GM12878 (cell line): ENCODE measurements at regions not wholly inside any gene's neighbourhood (a gene's known extent, or its start where the extent isn't known, plus 50 kb on each side); places are given as distances from the start of the nearest gene placed in this dataset.

ENCODE experiments used
- BACH1 ChIP-seq: fragments of 450-650 bp; IDR thresholded peaks from 2 replicates; pipeline ENCODE4 v1.6.1; 2017; ENCODE audit warnings: mild to moderate bottlenecking, borderline replicate concordance
- CREM ChIP-seq: IDR thresholded peaks from 2 replicates; pipeline ENCODE4 v1.6.1; 2014; ENCODE audit warnings: antibody characterized with exemption, low read depth
- SMARCA5 ChIP-seq: fragments of 450-650 bp; IDR thresholded peaks from 2 replicates; pipeline ENCODE4 v1.6.1; 2017; ENCODE audit warnings: mild to moderate bottlenecking
- TBL1XR1 ChIP-seq: IDR thresholded peaks from 2 replicates; pipeline ENCODE4 v1.6.1; 2012; ENCODE audit warnings: low read depth, low read length, improper control_type of control experiment
- YBX1 ChIP-seq: fragments of 450-650 bp; IDR thresholded peaks from 2 replicates; pipeline ENCODE4 v1.6.1; 2016; ENCODE audit warnings: antibody characterized with exemption
- TF ChIP-seq, protein P1 (sequence below): fragments of 450-650 bp; IDR thresholded peaks from 2 replicates; pipeline ENCODE4 v1.6.1; 2017; ENCODE audit warnings: mild to moderate bottlenecking, moderate library complexity
- TF ChIP-seq, protein P2 (sequence below): fragments of 450-650 bp; IDR thresholded peaks from 2 replicates; pipeline ENCODE4 v1.6.1; 2014; ENCODE audit warnings: mild to moderate bottlenecking
- TF ChIP-seq, protein P3 (sequence below): fragments of 450-650 bp; IDR thresholded peaks from 2 replicates; pipeline ENCODE4 v1.6.1; 2016; ENCODE audit warnings: mild to moderate bottlenecking

DNA sequence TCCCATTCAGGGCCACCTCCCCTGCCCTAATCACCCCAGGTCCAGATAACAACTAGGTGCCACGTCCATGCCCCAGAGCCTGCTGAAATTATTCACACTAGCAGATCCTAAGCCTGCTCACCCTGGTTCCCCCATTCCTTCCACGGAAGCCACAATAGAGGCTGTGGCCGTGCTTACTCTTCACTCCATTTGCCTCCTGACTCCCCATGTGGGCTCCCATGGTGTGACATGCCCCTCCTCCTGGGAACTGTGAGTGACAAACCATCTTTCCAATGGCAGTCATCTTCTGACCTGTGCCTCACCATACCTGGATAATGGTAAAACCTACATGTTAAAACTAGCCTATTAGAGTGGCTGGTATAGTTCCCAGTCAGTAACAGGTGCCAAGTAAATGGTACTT lies 216.2 kb upstream of the PRKCQ start (continued):
- TF ChIP-seq, protein P1, sequence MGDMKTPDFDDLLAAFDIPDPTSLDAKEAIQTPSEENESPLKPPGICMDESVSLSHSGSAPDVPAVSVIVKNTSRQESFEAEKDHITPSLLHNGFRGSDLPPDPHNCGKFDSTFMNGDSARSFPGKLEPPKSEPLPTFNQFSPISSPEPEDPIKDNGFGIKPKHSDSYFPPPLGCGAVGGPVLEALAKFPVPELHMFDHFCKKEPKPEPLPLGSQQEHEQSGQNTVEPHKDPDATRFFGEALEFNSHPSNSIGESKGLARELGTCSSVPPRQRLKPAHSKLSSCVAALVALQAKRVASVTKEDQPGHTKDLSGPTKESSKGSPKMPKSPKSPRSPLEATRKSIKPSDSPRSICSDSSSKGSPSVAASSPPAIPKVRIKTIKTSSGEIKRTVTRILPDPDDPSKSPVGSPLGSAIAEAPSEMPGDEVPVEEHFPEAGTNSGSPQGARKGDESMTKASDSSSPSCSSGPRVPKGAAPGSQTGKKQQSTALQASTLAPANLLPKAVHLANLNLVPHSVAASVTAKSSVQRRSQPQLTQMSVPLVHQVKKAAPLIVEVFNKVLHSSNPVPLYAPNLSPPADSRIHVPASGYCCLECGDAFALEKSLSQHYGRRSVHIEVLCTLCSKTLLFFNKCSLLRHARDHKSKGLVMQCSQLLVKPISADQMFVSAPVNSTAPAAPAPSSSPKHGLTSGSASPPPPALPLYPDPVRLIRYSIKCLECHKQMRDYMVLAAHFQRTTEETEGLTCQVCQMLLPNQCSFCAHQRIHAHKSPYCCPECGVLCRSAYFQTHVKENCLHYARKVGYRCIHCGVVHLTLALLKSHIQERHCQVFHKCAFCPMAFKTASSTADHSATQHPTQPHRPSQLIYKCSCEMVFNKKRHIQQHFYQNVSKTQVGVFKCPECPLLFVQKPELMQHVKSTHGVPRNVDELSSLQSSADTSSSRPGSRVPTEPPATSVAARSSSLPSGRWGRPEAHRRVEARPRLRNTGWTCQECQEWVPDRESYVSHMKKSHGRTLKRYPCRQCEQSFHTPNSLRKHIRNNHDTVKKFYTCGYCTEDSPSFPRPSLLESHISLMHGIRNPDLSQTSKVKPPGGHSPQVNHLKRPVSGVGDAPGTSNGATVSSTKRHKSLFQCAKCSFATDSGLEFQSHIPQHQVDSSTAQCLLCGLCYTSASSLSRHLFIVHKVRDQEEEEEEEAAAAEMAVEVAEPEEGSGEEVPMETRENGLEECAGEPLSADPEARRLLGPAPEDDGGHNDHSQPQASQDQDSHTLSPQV, result no peak
- no peak for TF ChIP-seq TBL1XR1
- TF ChIP-seq SMARCA5, result no peak
- no peak for TF ChIP-seq YBX1
- TF ChIP-seq, protein P2, sequence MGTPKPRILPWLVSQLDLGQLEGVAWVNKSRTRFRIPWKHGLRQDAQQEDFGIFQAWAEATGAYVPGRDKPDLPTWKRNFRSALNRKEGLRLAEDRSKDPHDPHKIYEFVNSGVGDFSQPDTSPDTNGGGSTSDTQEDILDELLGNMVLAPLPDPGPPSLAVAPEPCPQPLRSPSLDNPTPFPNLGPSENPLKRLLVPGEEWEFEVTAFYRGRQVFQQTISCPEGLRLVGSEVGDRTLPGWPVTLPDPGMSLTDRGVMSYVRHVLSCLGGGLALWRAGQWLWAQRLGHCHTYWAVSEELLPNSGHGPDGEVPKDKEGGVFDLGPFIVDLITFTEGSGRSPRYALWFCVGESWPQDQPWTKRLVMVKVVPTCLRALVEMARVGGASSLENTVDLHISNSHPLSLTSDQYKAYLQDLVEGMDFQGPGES, result no peak
- TF ChIP-seq CREM, result no peak
- no peak for TF ChIP-seq BACH1
- TF ChIP-seq, protein P3, sequence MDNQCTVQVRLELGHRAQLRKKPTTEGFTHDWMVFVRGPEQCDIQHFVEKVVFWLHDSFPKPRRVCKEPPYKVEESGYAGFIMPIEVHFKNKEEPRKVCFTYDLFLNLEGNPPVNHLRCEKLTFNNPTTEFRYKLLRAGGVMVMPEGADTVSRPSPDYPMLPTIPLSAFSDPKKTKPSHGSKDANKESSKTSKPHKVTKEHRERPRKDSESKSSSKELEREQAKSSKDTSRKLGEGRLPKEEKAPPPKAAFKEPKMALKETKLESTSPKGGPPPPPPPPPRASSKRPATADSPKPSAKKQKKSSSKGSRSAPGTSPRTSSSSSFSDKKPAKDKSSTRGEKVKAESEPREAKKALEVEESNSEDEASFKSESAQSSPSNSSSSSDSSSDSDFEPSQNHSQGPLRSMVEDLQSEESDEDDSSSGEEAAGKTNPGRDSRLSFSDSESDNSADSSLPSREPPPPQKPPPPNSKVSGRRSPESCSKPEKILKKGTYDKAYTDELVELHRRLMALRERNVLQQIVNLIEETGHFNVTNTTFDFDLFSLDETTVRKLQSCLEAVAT, result no peak
